K562 (cell line): ENCODE measurements at regions not wholly inside any gene's neighbourhood (a gene's known extent, or its start where the extent isn't known, plus 50 kb on each side); places are given as distances from the start of the nearest gene placed in this dataset.

Experiments used
- ADNP ChIP-seq: fragments of 200-800 bp; sonication (Bioruptor generic); IDR thresholded peaks from 2 replicates; pipeline ENCODE4 v1.6.1; 2016; ENCODE audit warnings: missing genetic modification characterization, missing compliant biosample characterization
- EZH2 ChIP-seq: IDR thresholded peaks from 2 replicates; pipeline ENCODE4 v1.6.1; 2012; ENCODE audit warnings: low read depth, mild to moderate bottlenecking, inconsistent platforms, low read length, borderline replicate concordance
- GTF3C2 ChIP-seq: IDR thresholded peaks from 3 replicates; pipeline ENCODE4 v1.6.1; 2011; ENCODE audit warnings: borderline replicate concordance, mild to moderate bottlenecking, moderate library complexity; ENCODE audit not compliant: insufficient read length; ENCODE audit errors: extremely low read depth
- MEF2A ChIP-seq: IDR thresholded peaks from 2 replicates; pipeline ENCODE4 v1.6.1; 2011; ENCODE audit warnings: low read depth, mild to moderate bottlenecking, low read length, moderate library complexity; ENCODE audit not compliant: control insufficient read depth
- SAP30 ChIP-seq: fragments of 200-600 bp; sonication (generic); IDR thresholded peaks from 2 replicates; pipeline ENCODE4 v1.6.1; 2012; ENCODE audit warnings: borderline replicate concordance, low read depth, mild to moderate bottlenecking, moderate library complexity, low read length, control low read depth, inconsistent platforms; ENCODE audit not compliant: insufficient read depth, poor library complexity, severe bottlenecking
- SFPQ ChIP-seq: fragments of 200-400 bp; formaldehyde crosslinking; IDR thresholded peaks from 2 replicates; pipeline ENCODE4 v1.6.1; 2017; ENCODE audit warnings: mild to moderate bottlenecking, low read depth, low read length, moderate library complexity
- SMARCC2 ChIP-seq: fragments of 450-650 bp; IDR thresholded peaks from 2 replicates; pipeline ENCODE4 v1.6.1; 2017; ENCODE audit warnings: antibody characterized with exemption, moderate library complexity, mild to moderate bottlenecking, low read depth
- ZNF165 ChIP-seq: fragments of 250-450 bp; sonication (Bioruptor Pico); IDR thresholded peaks from 2 replicates; pipeline ENCODE4 v1.4.0; 2020; ENCODE audit warnings: borderline replicate concordance
- ZNF445 ChIP-seq: fragments of 250-450 bp; sonication (Bioruptor Pico); IDR thresholded peaks from 2 replicates; pipeline ENCODE4 v1.4.0; 2020; ENCODE audit warnings: low read depth, mild to moderate bottlenecking, moderate library complexity
- TF ChIP-seq, protein P1 (sequence below): fragments of 250-450 bp; sonication (Bioruptor Pico); IDR thresholded peaks from 2 replicates; pipeline ENCODE4 v1.5.0; 2021
- TF ChIP-seq, protein P2 (sequence below): fragments of 450-650 bp; IDR thresholded peaks from 2 replicates; pipeline ENCODE4 v1.6.1; 2016; ENCODE audit warnings: low read depth

GRCh38 chr6:15907914-15908518, 220.9 kb upstream of the MYLIP start (continued):
- no peak for TF ChIP-seq SAP30
- TF ChIP-seq ZNF445 (CRISPR knock-in tag): no peak
- TF ChIP-seq SMARCC2: peak; percentile 76
- TF ChIP-seq SFPQ: no peak
- no peak for TF ChIP-seq GTF3C2
- TF ChIP-seq ADNP (tag): 0 out of 2 replicates have a peak, but pooled peaks have one; percentile 33
- TF ChIP-seq, protein P1, sequence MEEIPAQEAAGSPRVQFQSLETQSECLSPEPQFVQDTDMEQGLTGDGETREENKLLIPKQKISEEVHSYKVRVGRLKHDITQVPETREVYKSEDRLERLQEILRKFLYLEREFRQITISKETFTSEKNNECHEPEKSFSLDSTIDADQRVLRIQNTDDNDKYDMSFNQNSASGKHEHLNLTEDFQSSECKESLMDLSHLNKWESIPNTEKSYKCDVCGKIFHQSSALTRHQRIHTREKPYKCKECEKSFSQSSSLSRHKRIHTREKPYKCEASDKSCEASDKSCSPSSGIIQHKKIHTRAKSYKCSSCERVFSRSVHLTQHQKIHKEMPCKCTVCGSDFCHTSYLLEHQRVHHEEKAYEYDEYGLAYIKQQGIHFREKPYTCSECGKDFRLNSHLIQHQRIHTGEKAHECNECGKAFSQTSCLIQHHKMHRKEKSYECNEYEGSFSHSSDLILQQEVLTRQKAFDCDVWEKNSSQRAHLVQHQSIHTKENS (CRISPR knock-in tag): no peak
- no peak for TF ChIP-seq ZNF165 (CRISPR knock-in tag)
- TF ChIP-seq, protein P2, sequence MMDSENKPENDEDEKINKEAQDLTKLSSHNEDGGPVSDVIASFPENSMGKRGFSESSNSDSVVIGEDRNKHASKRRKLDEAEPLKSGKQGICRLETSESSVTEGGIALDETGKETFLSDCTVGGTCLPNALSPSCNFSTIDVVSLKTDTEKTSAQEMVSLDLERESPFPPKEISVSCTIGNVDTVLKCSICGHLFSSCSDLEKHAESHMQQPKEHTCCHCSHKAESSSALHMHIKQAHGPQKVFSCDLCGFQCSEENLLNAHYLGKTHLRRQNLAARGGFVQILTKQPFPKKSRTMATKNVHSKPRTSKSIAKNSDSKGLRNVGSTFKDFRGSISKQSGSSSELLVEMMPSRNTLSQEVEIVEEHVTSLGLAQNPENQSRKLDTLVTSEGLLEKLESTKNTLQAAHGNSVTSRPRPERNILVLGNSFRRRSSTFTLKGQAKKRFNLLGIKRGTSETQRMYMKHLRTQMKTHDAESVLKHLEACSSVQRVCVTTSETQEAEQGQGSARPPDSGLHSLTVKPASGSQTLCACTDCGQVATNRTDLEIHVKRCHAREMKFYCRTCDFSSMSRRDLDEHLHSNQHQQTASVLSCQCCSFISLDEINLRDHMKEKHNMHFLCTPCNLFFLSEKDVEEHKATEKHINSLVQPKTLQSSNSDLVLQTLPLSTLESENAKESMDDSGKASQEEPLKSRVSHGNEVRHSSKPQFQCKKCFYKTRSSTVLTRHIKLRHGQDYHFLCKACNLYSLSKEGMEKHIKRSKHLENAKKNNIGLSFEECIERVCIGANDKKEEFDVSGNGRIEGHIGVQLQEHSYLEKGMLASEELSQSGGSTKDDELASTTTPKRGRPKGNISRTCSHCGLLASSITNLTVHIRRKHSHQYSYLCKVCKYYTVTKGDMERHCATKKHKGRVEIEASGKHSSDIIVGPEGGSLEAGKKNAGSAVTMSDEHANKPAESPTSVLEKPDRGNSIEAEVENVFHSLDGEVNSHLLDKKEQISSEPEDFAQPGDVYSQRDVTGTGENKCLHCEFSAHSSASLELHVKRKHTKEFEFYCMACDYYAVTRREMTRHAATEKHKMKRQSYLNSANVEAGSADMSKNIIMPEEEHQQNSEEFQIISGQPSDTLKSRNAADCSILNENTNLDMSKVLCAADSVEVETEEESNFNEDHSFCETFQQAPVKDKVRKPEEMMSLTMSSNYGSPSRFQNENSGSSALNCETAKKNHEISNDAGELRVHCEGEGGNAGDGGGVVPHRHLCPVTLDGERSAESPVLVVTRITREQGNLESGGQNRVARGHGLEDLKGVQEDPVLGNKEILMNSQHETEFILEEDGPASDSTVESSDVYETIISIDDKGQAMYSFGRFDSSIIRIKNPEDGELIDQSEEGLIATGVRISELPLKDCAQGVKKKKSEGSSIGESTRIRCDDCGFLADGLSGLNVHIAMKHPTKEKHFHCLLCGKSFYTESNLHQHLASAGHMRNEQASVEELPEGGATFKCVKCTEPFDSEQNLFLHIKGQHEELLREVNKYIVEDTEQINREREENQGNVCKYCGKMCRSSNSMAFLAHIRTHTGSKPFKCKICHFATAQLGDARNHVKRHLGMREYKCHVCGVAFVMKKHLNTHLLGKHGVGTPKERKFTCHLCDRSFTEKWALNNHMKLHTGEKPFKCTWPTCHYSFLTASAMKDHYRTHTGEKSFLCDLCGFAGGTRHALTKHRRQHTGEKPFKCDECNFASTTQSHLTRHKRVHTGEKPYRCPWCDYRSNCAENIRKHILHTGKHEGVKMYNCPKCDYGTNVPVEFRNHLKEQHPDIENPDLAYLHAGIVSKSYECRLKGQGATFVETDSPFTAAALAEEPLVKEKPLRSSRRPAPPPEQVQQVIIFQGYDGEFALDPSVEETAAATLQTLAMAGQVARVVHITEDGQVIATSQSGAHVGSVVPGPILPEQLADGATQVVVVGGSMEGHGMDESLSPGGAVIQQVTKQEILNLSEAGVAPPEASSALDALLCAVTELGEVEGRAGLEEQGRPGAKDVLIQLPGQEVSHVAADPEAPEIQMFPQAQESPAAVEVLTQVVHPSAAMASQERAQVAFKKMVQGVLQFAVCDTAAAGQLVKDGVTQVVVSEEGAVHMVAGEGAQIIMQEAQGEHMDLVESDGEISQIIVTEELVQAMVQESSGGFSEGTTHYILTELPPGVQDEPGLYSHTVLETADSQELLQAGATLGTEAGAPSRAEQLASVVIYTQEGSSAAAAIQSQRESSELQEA: no peak
- TF ChIP-seq EZH2: no peak
- no peak for TF ChIP-seq MEF2A
